SK-N-SH treated with all-trans-retinoic acid at 6 μM for 48 hours (cell line): ENCODE measurements at regions not wholly inside any gene's neighbourhood (a gene's known extent, or its start where the extent isn't known, plus 50 kb on each side); places are given as distances from the start of the nearest gene placed in this dataset.

Experiments used
- ATAC-seq: fragments of 200-7000 bp; cut with Tn5 transposase; 3 replicates; pipeline ENCODE4 v1.9.1; 2020; ENCODE audit warnings: mild to moderate bottlenecking, moderate library complexity
- ARNTL ChIP-seq: fragments of 450-650 bp; formaldehyde crosslinking; IDR thresholded peaks from 2 replicates; pipeline ENCODE4 v1.5.0; 2020; ENCODE audit warnings: low read depth, mild to moderate bottlenecking, moderate library complexity, borderline replicate concordance
- BACH2 ChIP-seq: fragments of 250-450 bp; sonication (Bioruptor Pico); IDR thresholded peaks from 2 replicates; pipeline ENCODE4 v1.9.0; 2021; ENCODE audit warnings: mild to moderate bottlenecking, borderline replicate concordance
- CREB5 ChIP-seq: fragments of 250-450 bp; sonication (Bioruptor Pico); IDR thresholded peaks from 2 replicates; pipeline ENCODE4 v1.5.1; 2020; ENCODE audit warnings: low read depth, mild to moderate bottlenecking, moderate library complexity
- CSDC2 ChIP-seq: fragments of 250-450 bp; sonication (Bioruptor Pico); IDR thresholded peaks from 2 replicates; pipeline ENCODE4 v1.5.0; 2020; ENCODE audit warnings: mild to moderate bottlenecking, moderate library complexity
- CSRNP3 ChIP-seq: fragments of 250-450 bp; sonication (Bioruptor Pico); IDR thresholded peaks from 2 replicates; pipeline ENCODE4 v1.5.1; 2021; ENCODE audit warnings: mild to moderate bottlenecking, moderate library complexity
- ESRRG ChIP-seq: fragments of 250-450 bp; sonication (Bioruptor Pico); IDR thresholded peaks from 2 replicates; pipeline ENCODE4 v1.6.1; 2021; ENCODE audit warnings: mild to moderate bottlenecking
- GLIS3 ChIP-seq: fragments of 250-450 bp; sonication (Bioruptor Pico); IDR thresholded peaks from 2 replicates; pipeline ENCODE4 v1.5.0; 2020; ENCODE audit warnings: mild to moderate bottlenecking, moderate library complexity
- OSR1 ChIP-seq: fragments of 250-450 bp; sonication (Bioruptor Pico); IDR thresholded peaks from 2 replicates; pipeline ENCODE4 v1.8.0; 2022; ENCODE audit warnings: moderate library complexity, mild to moderate bottlenecking, inconsistent platforms
- PATZ1 ChIP-seq: fragments of 250-450 bp; sonication (Bioruptor Pico); IDR thresholded peaks from 2 replicates; pipeline ENCODE4 v1.8.0; 2020; ENCODE audit warnings: mild to moderate bottlenecking, moderate library complexity, borderline replicate concordance
- POU6F1 ChIP-seq: fragments of 250-450 bp; sonication (Bioruptor Pico); IDR thresholded peaks from 2 replicates; pipeline ENCODE4 v1.8.0; 2021; ENCODE audit warnings: low read depth, mild to moderate bottlenecking, moderate library complexity, borderline replicate concordance
- PPARA ChIP-seq: fragments of 250-450 bp; sonication (Bioruptor Pico); IDR thresholded peaks from 2 replicates; pipeline ENCODE4 v1.5.0; 2020; ENCODE audit warnings: mild to moderate bottlenecking, borderline replicate concordance
- RARB ChIP-seq: fragments of 250-450 bp; sonication (Bioruptor Pico); IDR thresholded peaks from 2 replicates; pipeline ENCODE4 v1.8.0; 2021; ENCODE audit warnings: mild to moderate bottlenecking, moderate library complexity
- SNAI2 ChIP-seq: fragments of 250-450 bp; sonication (Bioruptor Pico); IDR thresholded peaks from 2 replicates; pipeline ENCODE4 v1.5.0; 2020; ENCODE audit warnings: mild to moderate bottlenecking, moderate library complexity
- TCF4 ChIP-seq: fragments of 250-450 bp; sonication (Bioruptor Pico); IDR thresholded peaks from 2 replicates; pipeline ENCODE4 v1.8.0; 2021; ENCODE audit warnings: mild to moderate bottlenecking, moderate library complexity, borderline replicate concordance
- TOX ChIP-seq: fragments of 250-450 bp; sonication (Bioruptor Pico); IDR thresholded peaks from 2 replicates; pipeline ENCODE4 v1.8.0; 2021; ENCODE audit warnings: mild to moderate bottlenecking, moderate library complexity, borderline replicate concordance
- TSHZ2 ChIP-seq: fragments of 250-450 bp; sonication (Bioruptor Pico); IDR thresholded peaks from 2 replicates; pipeline ENCODE4 v1.5.0; 2020; ENCODE audit warnings: mild to moderate bottlenecking, moderate library complexity
- ZC3H10 ChIP-seq: fragments of 250-450 bp; sonication (Bioruptor Pico); IDR thresholded peaks from 2 replicates; pipeline ENCODE4 v1.5.1; 2021; ENCODE audit warnings: mild to moderate bottlenecking, moderate library complexity
- ZFP30 ChIP-seq: fragments of 450-650 bp; formaldehyde crosslinking; IDR thresholded peaks from 2 replicates; pipeline ENCODE4 v1.5.0; 2022; ENCODE audit warnings: mild to moderate bottlenecking, moderate library complexity
- ZNF565 ChIP-seq: fragments of 450-650 bp; formaldehyde crosslinking; conservative IDR thresholded peaks from 2 replicates; pipeline ENCODE4 v1.5.0; 2020; ENCODE audit warnings: low read depth, mild to moderate bottlenecking, moderate library complexity
- ZNF70 ChIP-seq: fragments of 450-650 bp; formaldehyde crosslinking; IDR thresholded peaks from 2 replicates; pipeline ENCODE4 v1.5.0; 2020; ENCODE audit warnings: mild to moderate bottlenecking, moderate library complexity

GRCh38 chr12:128109236-128109635 is 157.7 kb upstream of the TMEM132C start:
- no peak for TF ChIP-seq CREB5 (CRISPR knock-in tag)
- no peak for TF ChIP-seq TOX (CRISPR knock-in tag)
- no peak for ATAC-seq

GRCh38 chr12:128109636-128110035 is 157.3 kb upstream of the TMEM132C start:
- TF ChIP-seq CSRNP3 (CRISPR knock-in tag) (no peak), BACH2 (CRISPR knock-in tag) (no peak), PATZ1 (no peak), CSDC2 (CRISPR knock-in tag) (no peak), ZNF565 (no peak), SNAI2 (CRISPR knock-in tag) (no peak), ZNF70 (CRISPR knock-in tag) (no peak), TOX (CRISPR knock-in tag) (no peak), ESRRG (no peak), GLIS3 (no peak), ARNTL (CRISPR knock-in tag) (no peak), TSHZ2 (CRISPR knock-in tag) (no peak), POU6F1 (CRISPR knock-in tag) (no peak), ZC3H10 (CRISPR knock-in tag) (no peak), OSR1 (CRISPR knock-in tag) (no peak), TCF4 (CRISPR knock-in tag) (no peak), PPARA (CRISPR knock-in tag) (no peak), RARB (CRISPR knock-in tag) (no peak), CREB5 (CRISPR knock-in tag) (no peak)
- TF ChIP-seq, all 23 proteins: peak for 0
- no peak for ATAC-seq

GRCh38 chr12:128111333-128111732 is 155.6 kb upstream of the TMEM132C start:
- no peak for ATAC-seq
- TF ChIP-seq ZC3H10 (CRISPR knock-in tag) (no peak), CSRNP3 (CRISPR knock-in tag) (no peak), ARNTL (CRISPR knock-in tag) (no peak), ZNF70 (CRISPR knock-in tag) (no peak), ESRRG (no peak), BACH2 (CRISPR knock-in tag) (no peak), GLIS3 (no peak), ZFP30 (CRISPR knock-in tag) (no peak), CSDC2 (CRISPR knock-in tag) (no peak), RARB (CRISPR knock-in tag) (no peak), TCF4 (CRISPR knock-in tag) (no peak)
